ENCODE measurements at regions not wholly inside any gene's neighbourhood (a gene's known extent, or its start where the extent isn't known, plus 50 kb on each side); places are given as distances from the start of the nearest gene placed in this dataset.
A peak's percentile ranks its signal among the peaks of the same experiment; 100 is the strongest.

DNA sequence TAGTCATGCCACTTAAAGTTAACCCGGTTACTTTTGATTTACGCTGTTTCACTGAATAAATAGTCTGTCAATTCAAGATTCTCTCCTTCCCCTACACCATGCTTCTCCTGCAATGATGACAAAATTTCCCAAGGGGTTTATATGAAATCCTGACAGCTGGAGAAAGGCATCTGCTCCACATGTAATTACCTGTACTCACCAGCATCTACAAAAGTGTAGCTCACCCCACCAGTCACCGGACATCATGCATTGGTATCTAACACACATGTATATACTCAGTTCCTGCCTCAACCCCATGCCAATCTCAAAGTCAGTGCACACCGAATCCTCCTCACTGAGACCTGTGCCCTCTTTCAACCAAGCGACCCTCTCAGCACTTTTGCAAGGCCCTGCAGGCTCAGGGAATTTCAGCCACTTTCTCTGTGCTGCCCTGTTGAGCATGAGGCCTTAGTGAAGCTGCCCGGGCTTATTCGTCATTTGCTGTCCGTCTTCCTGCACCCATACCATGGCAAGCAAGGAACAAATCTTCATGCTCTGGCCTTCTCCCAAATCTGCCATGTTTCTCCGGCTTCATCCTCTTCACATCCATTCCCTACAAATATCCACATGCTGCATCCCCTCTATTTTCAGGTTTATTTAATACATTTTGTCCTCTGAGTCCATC is 131.6 kb downstream of the SEC23A start:
- Histone ChIP-seq H2AFZ (ENCODE audit: low read length) (no peak overlapping the region), H3K4me1 (ENCODE audit: insufficient read depth, low read length) (no peaks in the 10 kb centered on the region; the same call in 1 of the 2 replicates), H3K27me3 (ENCODE audit: control insufficient read depth in 1 of 2, insufficient read depth in 2 of 2, low read length in 2 of 2) (peaks cover 0 to 10% of the 10 kb centered on the region in 2 experiments; a peak in 1 of 5 replicates), H3K4me2 (ENCODE audit: low read depth, low read length) (no peak overlapping the region), H3K36me3 (replicated peaks in 1 of 2; ENCODE audit: control insufficient read depth in 1 of 2, insufficient read depth in 2 of 2, low read length in 2 of 2) (no peaks in the 10 kb centered on the region), H3K79me2 (ENCODE audit: insufficient read depth, low read length) (no peaks in the 10 kb centered on the region), H3K9ac (ENCODE audit: insufficient read depth, low read depth, low read length) (no peak overlapping the region), H3K4me3 (replicated peaks in 1 of 3; ENCODE audit: insufficient read depth in 1 of 3, low read depth in 2 of 3, low read length in 3 of 3) (no peak overlapping the region), H4K20me1 (ENCODE audit: insufficient read depth, low read length) (no peaks in the 10 kb centered on the region), H3K27ac (ENCODE audit: extremely low read length, insufficient read depth, low read length) (no peak overlapping the region), H3K9me3 (ENCODE audit: low read length) (no peaks in the 10 kb centered on the region)
- FAIRE-seq: no peak
- peak; percentile 83 for ATAC-seq
- no TSS peak for BruUV-seq (replicated peaks)
- POLR2A ChIA-PET: no interaction called here
- intact Hi-C loops (cut with micrococcal nuclease; ENCODE audit: unreplicated experiment): loop anchor here (2.0 kb wide), 1 partner anchor 19 kb away; no protein-coding TSS in a partner anchor
- in situ Hi-C loops (cut with HindIII; ENCODE audit: extremely low pct_ligation_motif_present, low pct_unique_long_range_greater_than_20kb): no loop called here
- CTCF ChIA-PET (ENCODE audit: low intra/inter-chr PET ratio, low total read pairs): no interaction called here
- 42% methylated on average over 9 of the region's 9 CpGs for WGBS (ENCODE audit: low lambda C conversion rate)
- no peak for DNase-seq (ENCODE audit: low spot score)
- TF ChIP-seq, protein P1, sequence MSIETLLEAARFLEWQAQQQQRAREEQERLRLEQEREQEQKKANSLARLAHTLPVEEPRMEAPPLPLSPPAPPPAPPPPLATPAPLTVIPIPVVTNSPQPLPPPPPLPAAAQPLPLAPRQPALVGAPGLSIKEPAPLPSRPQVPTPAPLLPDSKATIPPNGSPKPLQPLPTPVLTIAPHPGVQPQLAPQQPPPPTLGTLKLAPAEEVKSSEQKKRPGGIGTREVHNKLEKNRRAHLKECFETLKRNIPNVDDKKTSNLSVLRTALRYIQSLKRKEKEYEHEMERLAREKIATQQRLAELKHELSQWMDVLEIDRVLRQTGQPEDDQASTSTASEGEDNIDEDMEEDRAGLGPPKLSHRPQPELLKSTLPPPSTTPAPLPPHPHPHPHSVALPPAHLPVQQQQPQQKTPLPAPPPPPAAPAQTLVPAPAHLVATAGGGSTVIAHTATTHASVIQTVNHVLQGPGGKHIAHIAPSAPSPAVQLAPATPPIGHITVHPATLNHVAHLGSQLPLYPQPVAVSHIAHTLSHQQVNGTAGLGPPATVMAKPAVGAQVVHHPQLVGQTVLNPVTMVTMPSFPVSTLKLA (IDR thresholded peaks at IDR 0.05): no peak
- no peak for TF ChIP-seq MAZ (IDR thresholded peaks at IDR 0.05; ENCODE audit: borderline replicate concordance, low read depth, low read length)
- TF ChIP-seq MAZ (CRISPR knock-in tag; IDR thresholded peaks at IDR 0.05; ENCODE audit: low read depth): no peak
- TF ChIP-seq ZNF703 (CRISPR knock-in tag; IDR thresholded peaks at IDR 0.05; ENCODE audit: borderline replicate concordance): no peak
- TF ChIP-seq YY1 (IDR thresholded peaks at IDR 0.05; ENCODE audit: insufficient read depth, insufficient replicate concordance, low read depth, low read length): no peak
- no peak for TF ChIP-seq TBL1XR1 (IDR thresholded peaks at IDR 0.05; ENCODE audit: borderline replicate concordance, low read length, partially characterized antibody)
- no peak for TF ChIP-seq MYNN (CRISPR knock-in tag; IDR thresholded peaks at IDR 0.05; ENCODE audit: low read depth)
- 0 out of 2 replicates have a peak, but pooled peaks have one; percentile 58 for TF ChIP-seq SMAD1 (CRISPR knock-in tag; IDR thresholded peaks at IDR 0.05; ENCODE audit: borderline replicate concordance, low read depth)
- TF ChIP-seq, protein P2, sequence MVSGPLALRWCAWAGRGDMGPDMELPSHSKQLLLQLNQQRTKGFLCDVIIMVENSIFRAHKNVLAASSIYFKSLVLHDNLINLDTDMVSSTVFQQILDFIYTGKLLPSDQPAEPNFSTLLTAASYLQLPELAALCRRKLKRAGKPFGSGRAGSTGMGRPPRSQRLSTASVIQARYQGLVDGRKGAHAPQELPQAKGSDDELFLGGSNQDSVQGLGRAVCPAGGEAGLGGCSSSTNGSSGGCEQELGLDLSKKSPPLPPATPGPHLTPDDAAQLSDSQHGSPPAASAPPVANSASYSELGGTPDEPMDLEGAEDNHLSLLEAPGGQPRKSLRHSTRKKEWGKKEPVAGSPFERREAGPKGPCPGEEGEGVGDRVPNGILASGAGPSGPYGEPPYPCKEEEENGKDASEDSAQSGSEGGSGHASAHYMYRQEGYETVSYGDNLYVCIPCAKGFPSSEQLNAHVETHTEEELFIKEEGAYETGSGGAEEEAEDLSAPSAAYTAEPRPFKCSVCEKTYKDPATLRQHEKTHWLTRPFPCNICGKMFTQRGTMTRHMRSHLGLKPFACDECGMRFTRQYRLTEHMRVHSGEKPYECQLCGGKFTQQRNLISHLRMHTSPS (CRISPR knock-in tag; IDR thresholded peaks at IDR 0.05; ENCODE audit: low read depth): no peak
- no peak for TF ChIP-seq PHF5A (CRISPR knock-in tag; IDR thresholded peaks at IDR 0.05; ENCODE audit: low read depth, unreplicated experiment)
- TF ChIP-seq TCF12 (IDR thresholded peaks at IDR 0.05): no peak
- no peak for TF ChIP-seq TCF12 (CRISPR knock-in tag; IDR thresholded peaks at IDR 0.05)
- TF ChIP-seq NFIC (IDR thresholded peaks at IDR 0.05; ENCODE audit: low read length): no peak
- TF ChIP-seq, protein P3, sequence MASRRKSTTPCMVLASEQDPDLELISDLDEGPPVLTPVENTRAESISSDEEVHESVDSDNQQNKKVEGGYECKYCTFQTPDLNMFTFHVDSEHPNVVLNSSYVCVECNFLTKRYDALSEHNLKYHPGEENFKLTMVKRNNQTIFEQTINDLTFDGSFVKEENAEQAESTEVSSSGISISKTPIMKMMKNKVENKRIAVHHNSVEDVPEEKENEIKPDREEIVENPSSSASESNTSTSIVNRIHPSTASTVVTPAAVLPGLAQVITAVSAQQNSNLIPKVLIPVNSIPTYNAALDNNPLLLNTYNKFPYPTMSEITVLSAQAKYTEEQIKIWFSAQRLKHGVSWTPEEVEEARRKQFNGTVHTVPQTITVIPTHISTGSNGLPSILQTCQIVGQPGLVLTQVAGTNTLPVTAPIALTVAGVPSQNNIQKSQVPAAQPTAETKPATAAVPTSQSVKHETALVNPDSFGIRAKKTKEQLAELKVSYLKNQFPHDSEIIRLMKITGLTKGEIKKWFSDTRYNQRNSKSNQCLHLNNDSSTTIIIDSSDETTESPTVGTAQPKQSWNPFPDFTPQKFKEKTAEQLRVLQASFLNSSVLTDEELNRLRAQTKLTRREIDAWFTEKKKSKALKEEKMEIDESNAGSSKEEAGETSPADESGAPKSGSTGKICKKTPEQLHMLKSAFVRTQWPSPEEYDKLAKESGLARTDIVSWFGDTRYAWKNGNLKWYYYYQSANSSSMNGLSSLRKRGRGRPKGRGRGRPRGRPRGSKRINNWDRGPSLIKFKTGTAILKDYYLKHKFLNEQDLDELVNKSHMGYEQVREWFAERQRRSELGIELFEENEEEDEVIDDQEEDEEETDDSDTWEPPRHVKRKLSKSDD (CRISPR knock-in tag; IDR thresholded peaks at IDR 0.05; ENCODE audit: low read depth): no peak
- TF ChIP-seq FOXK2 (IDR thresholded peaks at IDR 0.05): no peak
- no peak for TF ChIP-seq ZSCAN29 (CRISPR knock-in tag; conservative IDR thresholded peaks at IDR 0.05)
- TF ChIP-seq KLF13 (CRISPR knock-in tag; IDR thresholded peaks at IDR 0.05): 0 out of 2 replicates have a peak, but pooled peaks have one; percentile 42
- no peak for TF ChIP-seq TBX2 (CRISPR knock-in tag; IDR thresholded peaks at IDR 0.05; ENCODE audit: borderline replicate concordance)

Measured in HepG2 (cell line).